ENCODE measurements at regions not wholly inside any gene's neighbourhood (a gene's known extent, or its start where the extent isn't known, plus 50 kb on each side); places are given as distances from the start of the nearest gene placed in this dataset.

- TF ChIP-seq, protein P1, sequence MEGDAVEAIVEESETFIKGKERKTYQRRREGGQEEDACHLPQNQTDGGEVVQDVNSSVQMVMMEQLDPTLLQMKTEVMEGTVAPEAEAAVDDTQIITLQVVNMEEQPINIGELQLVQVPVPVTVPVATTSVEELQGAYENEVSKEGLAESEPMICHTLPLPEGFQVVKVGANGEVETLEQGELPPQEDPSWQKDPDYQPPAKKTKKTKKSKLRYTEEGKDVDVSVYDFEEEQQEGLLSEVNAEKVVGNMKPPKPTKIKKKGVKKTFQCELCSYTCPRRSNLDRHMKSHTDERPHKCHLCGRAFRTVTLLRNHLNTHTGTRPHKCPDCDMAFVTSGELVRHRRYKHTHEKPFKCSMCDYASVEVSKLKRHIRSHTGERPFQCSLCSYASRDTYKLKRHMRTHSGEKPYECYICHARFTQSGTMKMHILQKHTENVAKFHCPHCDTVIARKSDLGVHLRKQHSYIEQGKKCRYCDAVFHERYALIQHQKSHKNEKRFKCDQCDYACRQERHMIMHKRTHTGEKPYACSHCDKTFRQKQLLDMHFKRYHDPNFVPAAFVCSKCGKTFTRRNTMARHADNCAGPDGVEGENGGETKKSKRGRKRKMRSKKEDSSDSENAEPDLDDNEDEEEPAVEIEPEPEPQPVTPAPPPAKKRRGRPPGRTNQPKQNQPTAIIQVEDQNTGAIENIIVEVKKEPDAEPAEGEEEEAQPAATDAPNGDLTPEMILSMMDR (IDR thresholded peaks at IDR 0.05; ENCODE audit: low read depth, low read length, missing control alignments), result no peak
Observed at GRCh38 chr3:43160664-43161063, 54.8 kb upstream of the POMGNT2 start.

GRCh38 chr3:43159876-43160255 lies 54.0 kb upstream of the POMGNT2 start:
- DNase-seq (ENCODE audit: extremely low read depth, low read depth), result no peak
- TF ChIP-seq, protein P1 (IDR thresholded peaks at IDR 0.05; ENCODE audit: low read depth, low read length, missing control alignments), result no peak
- H3K4me3 ChIP-seq (replicated peaks; ENCODE audit: low read depth, low read length), result no peak overlapping the region

More at GRCh38 chr3:43160664-43161063, 54.8 kb upstream of the POMGNT2 start:
- no peak overlapping the region for H3K4me3 ChIP-seq (replicated peaks; ENCODE audit: low read depth, low read length)
- DNase-seq (ENCODE audit: extremely low read depth, low read depth), result no peak

GRCh38 chr3:43159131-43159875 lies 53.4 kb upstream of the POMGNT2 start:
- no peak overlapping the region for H3K4me3 ChIP-seq (replicated peaks; ENCODE audit: low read depth, low read length)
- TF ChIP-seq, protein P1 (IDR thresholded peaks at IDR 0.05; ENCODE audit: low read depth, low read length, missing control alignments), result no peak
- no peak for DNase-seq (ENCODE audit: extremely low read depth, low read depth)

- TF ChIP-seq, protein P1 (IDR thresholded peaks at IDR 0.05; ENCODE audit: low read depth, low read length, missing control alignments), result no peak
- no peak for DNase-seq (ENCODE audit: extremely low read depth, low read depth)
- H3K4me3 ChIP-seq (replicated peaks; ENCODE audit: low read depth, low read length), result no peak overlapping the region
Observed at GRCh38 chr3:43156812-43157455, 51.1 kb upstream of the POMGNT2 start.

GRCh38 chr3:43155464-43156121 lies 49.7 kb upstream of the POMGNT2 start:
- DNase-seq (ENCODE audit: extremely low read depth, low read depth), result peak; percentile 42
- TF ChIP-seq, protein P1 (IDR thresholded peaks at IDR 0.05; ENCODE audit: low read depth, low read length, missing control alignments), result peak; percentile 71
- no peak overlapping the region for H3K4me3 ChIP-seq (replicated peaks; ENCODE audit: low read depth, low read length)

All from HFF-Myc (cell line).